ENCODE measurements at regions not wholly inside any gene's neighbourhood (a gene's known extent, or its start where the extent isn't known, plus 50 kb on each side); places are given as distances from the start of the nearest gene placed in this dataset.

DNA sequence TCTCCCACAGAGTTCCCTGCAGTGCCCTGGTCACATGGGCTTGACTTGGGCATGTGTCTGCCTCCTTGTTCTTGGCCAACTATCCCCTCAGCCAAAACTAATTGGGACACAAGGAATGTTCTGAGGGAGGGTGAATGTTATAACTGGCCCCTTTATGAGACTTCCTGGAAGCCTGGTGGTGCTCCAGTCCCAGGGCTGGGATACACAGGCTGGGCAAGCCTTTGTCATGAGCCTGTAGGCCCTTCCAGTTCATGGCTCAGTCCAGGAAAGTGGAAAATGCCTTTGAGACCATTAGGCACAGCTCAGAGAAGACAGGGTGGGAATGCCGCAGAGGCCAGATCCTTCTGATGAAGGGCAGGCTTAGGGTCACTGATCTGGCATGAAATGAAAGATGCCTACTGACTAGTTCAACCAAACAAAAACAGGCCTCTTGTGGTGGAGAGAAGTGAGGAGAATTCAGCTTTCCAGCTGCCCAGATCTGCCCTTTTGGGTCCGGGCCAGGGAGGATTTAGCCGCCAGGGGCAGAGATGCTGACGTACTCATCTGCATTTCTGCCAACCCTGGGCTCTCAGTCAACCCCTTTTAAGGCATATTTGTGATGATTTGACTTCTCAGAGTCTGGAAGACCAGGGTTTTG, 961.5 kb downstream of the KCNMA1 start:
- DNase-seq (ENCODE audit: low spot score) (no peak), ATAC-seq (ENCODE audit: low read depth) (no peak)
- Histone ChIP-seq H3K27me3 (ENCODE audit: insufficient read depth, poor library complexity, severe bottlenecking) (no peaks in the 10 kb centered on the region), H3K4me1 (ENCODE audit: insufficient read depth, poor library complexity, severe bottlenecking) (no peaks in the 10 kb centered on the region), H3K9me3 (ENCODE audit: severe bottlenecking) (no peaks in the 10 kb centered on the region), H3K36me3 (ENCODE audit: low read depth) (no peaks in the 10 kb centered on the region), H3K27ac (ENCODE audit: poor library complexity, severe bottlenecking) (no peak overlapping the region), H3K4me3 (ENCODE audit: severe bottlenecking) (no peak overlapping the region)
- no peak for TF ChIP-seq CTCF (IDR thresholded peaks at IDR 0.05; ENCODE audit: poor library complexity, severe bottlenecking)

DNA sequence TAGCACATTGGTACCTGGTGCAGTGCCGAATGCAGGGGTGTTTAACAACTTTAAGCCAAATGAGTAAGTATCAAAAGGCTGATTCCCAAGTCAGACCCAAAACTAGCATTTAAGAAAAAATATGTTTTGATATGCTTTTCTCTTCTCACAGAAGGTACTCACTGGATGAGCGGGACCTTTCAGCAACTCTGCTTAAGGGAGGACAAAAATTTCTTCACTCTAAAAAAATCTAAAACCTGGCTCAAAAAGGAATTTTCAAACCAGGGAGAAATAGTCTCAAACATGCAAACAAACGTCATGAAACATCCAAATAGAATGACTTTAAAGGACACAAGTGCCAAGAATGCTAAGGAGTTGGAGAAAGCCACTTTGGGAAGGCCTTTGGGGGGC, 962.1 kb downstream of the KCNMA1 start:
- ATAC-seq (ENCODE audit: low read depth) (no peak), DNase-seq (ENCODE audit: low spot score) (no peak)
- H3K4me3 ChIP-seq (ENCODE audit: severe bottlenecking): no peak overlapping the region
- no peak for TF ChIP-seq CTCF (IDR thresholded peaks at IDR 0.05; ENCODE audit: poor library complexity, severe bottlenecking)
- H3K27me3 ChIP-seq (ENCODE audit: insufficient read depth, poor library complexity, severe bottlenecking): no peaks in the 10 kb centered on the region
- H3K4me1 ChIP-seq (ENCODE audit: insufficient read depth, poor library complexity, severe bottlenecking): no peaks in the 10 kb centered on the region
- H3K27ac ChIP-seq (ENCODE audit: poor library complexity, severe bottlenecking): no peak overlapping the region
- no peaks in the 10 kb centered on the region for H3K36me3 ChIP-seq (ENCODE audit: low read depth)
- no peaks in the 10 kb centered on the region for H3K9me3 ChIP-seq (ENCODE audit: severe bottlenecking)

DNA sequence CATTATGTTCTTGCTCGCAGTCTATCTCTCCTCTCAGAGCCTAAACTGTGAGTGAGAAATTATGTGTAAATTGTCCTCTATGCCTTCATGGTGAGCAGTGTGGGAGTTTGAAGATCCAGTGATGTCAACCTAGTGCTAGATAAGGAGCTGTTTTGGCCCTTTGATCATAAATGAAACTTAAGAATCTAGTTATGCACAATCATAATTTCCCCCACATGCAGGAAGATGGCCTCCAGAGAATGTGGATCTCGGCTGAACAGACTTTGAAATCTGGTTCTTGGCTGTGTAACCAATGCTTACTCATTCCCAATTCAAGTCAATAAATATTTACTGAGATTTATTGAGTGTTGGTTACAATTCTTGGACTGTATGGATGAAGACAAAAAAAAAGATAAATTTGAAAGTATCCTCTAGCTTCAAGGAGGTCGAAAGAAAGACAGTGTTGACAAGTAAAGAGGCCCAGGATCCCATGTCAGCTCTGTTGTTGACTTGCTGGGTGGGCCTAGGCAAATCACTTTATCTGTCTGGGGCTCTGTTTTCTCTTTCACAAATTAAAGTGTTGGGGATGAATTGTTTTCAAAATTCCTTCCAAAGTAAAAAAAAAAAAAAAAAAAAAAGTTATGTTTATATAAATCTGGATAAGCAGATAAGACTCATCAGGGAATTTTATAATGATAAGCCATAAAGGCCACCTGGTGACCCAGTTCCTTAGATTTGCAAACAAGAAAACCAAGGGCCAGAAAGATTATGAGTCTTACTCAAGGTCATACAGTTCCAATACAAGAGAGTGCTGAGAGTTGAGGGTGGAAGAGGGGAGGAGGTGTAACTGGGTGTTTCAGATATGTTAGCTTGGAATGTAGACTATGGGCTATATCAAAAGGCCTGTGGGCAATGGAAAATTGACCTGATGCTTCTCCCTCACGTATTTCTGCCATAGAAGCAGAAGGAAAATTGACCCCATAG, 969.9 kb downstream of the KCNMA1 start:
- Histone ChIP-seq H3K4me1 (ENCODE audit: insufficient read depth, poor library complexity, severe bottlenecking) (no peaks in the 10 kb centered on the region), H3K4me3 (ENCODE audit: severe bottlenecking) (no peak overlapping the region), H3K27ac (ENCODE audit: poor library complexity, severe bottlenecking) (no peak overlapping the region), H3K27me3 (ENCODE audit: insufficient read depth, poor library complexity, severe bottlenecking) (no peaks in the 10 kb centered on the region), H3K9me3 (ENCODE audit: severe bottlenecking) (no peaks in the 10 kb centered on the region), H3K36me3 (ENCODE audit: low read depth) (no peaks in the 10 kb centered on the region)
- no peak for ATAC-seq (ENCODE audit: low read depth)
- no peak for DNase-seq (ENCODE audit: low spot score)
- no peak for TF ChIP-seq CTCF (IDR thresholded peaks at IDR 0.05; ENCODE audit: poor library complexity, severe bottlenecking)

DNA sequence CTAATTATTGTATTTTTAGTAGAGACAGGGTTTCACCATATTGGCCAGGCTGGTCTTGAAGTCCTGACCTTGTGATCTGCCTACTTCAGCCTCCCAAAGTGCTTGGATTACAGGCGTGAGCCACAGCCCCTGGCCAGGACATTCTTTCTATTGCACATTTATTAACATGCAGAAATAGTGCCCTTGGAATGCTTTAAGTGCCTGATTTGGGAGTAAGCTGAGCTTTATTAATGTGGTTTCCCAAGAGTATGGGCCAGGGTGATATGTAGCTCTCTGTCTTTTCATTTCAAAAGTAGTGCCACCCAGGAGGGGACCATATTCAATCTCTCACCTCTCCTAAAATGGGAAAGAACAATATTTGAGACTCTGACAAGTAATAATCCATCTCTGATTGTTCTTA, 970.7 kb downstream of the KCNMA1 start:
- H3K27ac ChIP-seq (ENCODE audit: poor library complexity, severe bottlenecking): no peak overlapping the region
- no peak for ATAC-seq (ENCODE audit: low read depth)
- no peaks in the 10 kb centered on the region for H3K36me3 ChIP-seq (ENCODE audit: low read depth)
- no peak for DNase-seq (ENCODE audit: low spot score)
- H3K9me3 ChIP-seq (ENCODE audit: severe bottlenecking): no peaks in the 10 kb centered on the region
- no peak overlapping the region for H3K4me3 ChIP-seq (ENCODE audit: severe bottlenecking)
- no peak for TF ChIP-seq CTCF (IDR thresholded peaks at IDR 0.05; ENCODE audit: poor library complexity, severe bottlenecking)
- no peaks in the 10 kb centered on the region for H3K27me3 ChIP-seq (ENCODE audit: insufficient read depth, poor library complexity, severe bottlenecking)
- no peaks in the 10 kb centered on the region for H3K4me1 ChIP-seq (ENCODE audit: insufficient read depth, poor library complexity, severe bottlenecking)

Measured in RWPE2 (cell line).